Activated CD8-positive, alpha-beta memory T cell treated with anti-CD3 and anti-CD28 coated beads, Interleukin-2, amount 10 ng/mL, durations not matched to agents 7 days and 5 days (primary cell): ENCODE measurements at regions not wholly inside any gene's neighbourhood (a gene's known extent, or its start where the extent isn't known, plus 50 kb on each side); places are given as distances from the start of the nearest gene placed in this dataset.

Experiments
- ATAC-seq: fragments of 150-1000 bp; cut with Tn5 transposase; one replicate; pipeline ENCODE4 v1.10.0; 2021; ENCODE audit warnings: moderate library complexity
- CTCF ChIA-PET: fragments of 350-600 bp; sonication (Branson Sonifier 250); formaldehyde crosslinking; loops from one replicate; lab custom pipeline; 2021; ENCODE audit warnings: antibody characterized with exemption; lab: Charles Lee
- DNase-seq: peaks from one replicate; pipeline ENCODE4 v3.0.0-alpha.2; 2020
- H3K27ac Mint-ChIP-seq: one replicate; pipeline ENCODE4 v1.8.0; 2021; ENCODE audit warnings: mild to moderate bottlenecking, mixed read lengths
- H3K27me3 Mint-ChIP-seq: one replicate; pipeline ENCODE4 v1.8.0; 2021; ENCODE audit warnings: mixed read lengths
- H3K36me3 Mint-ChIP-seq: one replicate; pipeline ENCODE4 v1.8.0; 2021; ENCODE audit warnings: mild to moderate bottlenecking, mixed read lengths
- H3K4me1 Mint-ChIP-seq: one replicate; pipeline ENCODE4 v1.8.0; 2021; ENCODE audit warnings: mixed read lengths
- H3K4me3 Mint-ChIP-seq: one replicate; pipeline ENCODE4 v1.8.0; 2021; ENCODE audit warnings: mild to moderate bottlenecking, moderate library complexity, mixed read lengths
- H3K9me3 Mint-ChIP-seq: one replicate; pipeline ENCODE4 v1.8.0; 2022; ENCODE audit warnings: low read depth, mixed read lengths

GRCh38 chr2:241924069-241924908 lies 54.8 kb downstream of the RTP5 start:
- H3K27me3 Mint-ChIP-seq: no peaks in the 10 kb centered on the region
- H3K4me1 Mint-ChIP-seq: peaks cover 31% of the 10 kb centered on the region
- ATAC-seq: peak; percentile 66
- CTCF ChIA-PET: interaction anchor here (1.3 kb wide), 1 partner anchor 9 kb away, joined by 3 read pairs; no protein-coding TSS in a partner anchor
- peak overlapping the region; percentile 5 for H3K27ac Mint-ChIP-seq
- no peak overlapping the region for H3K4me3 Mint-ChIP-seq
- H3K9me3 Mint-ChIP-seq: no peaks in the 10 kb centered on the region
- H3K36me3 Mint-ChIP-seq: no peaks in the 10 kb centered on the region
- DNase-seq: peak; percentile 53

GRCh38 chr2:241924909-241925250 lies 55.4 kb downstream of the RTP5 start:
- H3K4me1 Mint-ChIP-seq: peaks cover 31% of the 10 kb centered on the region
- no peak overlapping the region for H3K4me3 Mint-ChIP-seq
- H3K27ac Mint-ChIP-seq: no peak overlapping the region
- H3K27me3 Mint-ChIP-seq: no peaks in the 10 kb centered on the region
- CTCF ChIA-PET: no interaction called here
- DNase-seq (no peak), ATAC-seq (no peak)
- H3K9me3 Mint-ChIP-seq: no peaks in the 10 kb centered on the region
- no peaks in the 10 kb centered on the region for H3K36me3 Mint-ChIP-seq

GRCh38 chr2:241925277-241925676 lies 55.7 kb downstream of the RTP5 start:
- DNase-seq: no peak
- no peaks in the 10 kb centered on the region for H3K27me3 Mint-ChIP-seq

GRCh38 chr2:241925821-241926441 lies 56.4 kb downstream of the RTP5 start:
- CTCF ChIA-PET: no interaction called here
- Mint-ChIP-seq H3K4me3 (no peak overlapping the region), H3K9me3 (no peaks in the 10 kb centered on the region), H3K27ac (no peak overlapping the region), H3K27me3 (no peaks in the 10 kb centered on the region), H3K36me3 (no peaks in the 10 kb centered on the region), H3K4me1 (peaks cover 31% of the 10 kb centered on the region)
- DNase-seq (no peak), ATAC-seq (peak; percentile 16)

More at GRCh38 chr2:241925277-241925676, 55.7 kb downstream of the RTP5 start:
- no peak overlapping the region for H3K4me3 Mint-ChIP-seq
- no peak overlapping the region for H3K27ac Mint-ChIP-seq
- H3K9me3 Mint-ChIP-seq: no peaks in the 10 kb centered on the region
- CTCF ChIA-PET: no interaction called here
- H3K4me1 Mint-ChIP-seq: peaks cover 31% of the 10 kb centered on the region
- H3K36me3 Mint-ChIP-seq: no peaks in the 10 kb centered on the region
- no peak for ATAC-seq

GRCh38 chr2:241926541-241927311 lies 57.2 kb downstream of the RTP5 start:
- Mint-ChIP-seq H3K27me3 (no peaks in the 10 kb centered on the region), H3K4me3 (no peak overlapping the region), H3K27ac (no peak overlapping the region), H3K4me1 (peaks cover 31% of the 10 kb centered on the region), H3K9me3 (no peaks in the 10 kb centered on the region), H3K36me3 (no peaks in the 10 kb centered on the region)
- DNase-seq: no peak
- CTCF ChIA-PET: no interaction called here
- ATAC-seq: no peak

- Mint-ChIP-seq H3K36me3 (no peaks in the 10 kb centered on the region), H3K27me3 (no peaks in the 10 kb centered on the region), H3K4me1 (peaks cover 19% of the 10 kb centered on the region), H3K27ac (no peak overlapping the region), H3K9me3 (no peaks in the 10 kb centered on the region), H3K4me3 (no peak overlapping the region)
- DNase-seq: no peak
- CTCF ChIA-PET: interaction anchor here (0.9 kb wide), 1 partner anchor 21 kb away, joined by 4 read pairs; no protein-coding TSS in a partner anchor
- no peak for ATAC-seq
These were observed 60.3 kb downstream of the RTP5 start for GRCh38 chr2:241929551-241930490.

- no peak for ATAC-seq
- H3K36me3 Mint-ChIP-seq: peaks cover 9% of the 10 kb centered on the region
- CTCF ChIA-PET: no interaction called here
- DNase-seq: no peak
- no peaks in the 10 kb centered on the region for H3K27me3 Mint-ChIP-seq
- H3K9me3 Mint-ChIP-seq: peaks cover 5% of the 10 kb centered on the region
- no peak overlapping the region for H3K4me3 Mint-ChIP-seq
- no peak overlapping the region for H3K27ac Mint-ChIP-seq
- peaks cover 17% of the 10 kb centered on the region for H3K4me1 Mint-ChIP-seq
These were observed 61.8 kb downstream of the RTP5 start for GRCh38 chr2:241931084-241931975.

GRCh38 chr2:241931976-241932898 lies 62.7 kb downstream of the RTP5 start:
- CTCF ChIA-PET: interaction anchor here (0.9 to 1.5 kb wide), 2 partner anchors 8 to 19 kb away, joined by 3 to 4 read pairs; no protein-coding TSS in a partner anchor
- ATAC-seq (no peak), DNase-seq (no peak)
- Mint-ChIP-seq H3K36me3 (peaks cover 9% of the 10 kb centered on the region), H3K27me3 (no peaks in the 10 kb centered on the region), H3K4me1 (peaks cover 17% of the 10 kb centered on the region), H3K9me3 (peaks cover 5% of the 10 kb centered on the region), H3K4me3 (no peak overlapping the region), H3K27ac (no peak overlapping the region)

GRCh38 chr2:241932899-241933178 lies 63.3 kb downstream of the RTP5 start:
- Mint-ChIP-seq H3K27ac (peak overlapping the region; percentile 62), H3K4me1 (peaks cover 17% of the 10 kb centered on the region), H3K36me3 (peaks cover 9% of the 10 kb centered on the region), H3K27me3 (no peaks in the 10 kb centered on the region), H3K4me3 (no peak overlapping the region), H3K9me3 (peaks cover 5% of the 10 kb centered on the region)
- ATAC-seq (no peak), DNase-seq (no peak)
- CTCF ChIA-PET: interaction anchor here (0.6 to 1.5 kb wide), 3 partner anchors 9 to 554 kb away, joined by 3 to 4 read pairs (median 3); no protein-coding TSS in a partner anchor

- Mint-ChIP-seq H3K36me3 (peaks cover 9% of the 10 kb centered on the region), H3K27me3 (no peaks in the 10 kb centered on the region), H3K4me1 (peaks cover 17% of the 10 kb centered on the region), H3K9me3 (peaks cover 5% of the 10 kb centered on the region), H3K4me3 (no peak overlapping the region), H3K27ac (peak overlapping the region; percentile 62)
- peak; percentile 51 for ATAC-seq
- CTCF ChIA-PET: interaction anchor here (0.6 to 1.5 kb wide), 3 partner anchors 9 to 555 kb away, joined by 3 to 4 read pairs (median 3); no protein-coding TSS in a partner anchor
- peak; percentile 51 for DNase-seq
These were observed 63.8 kb downstream of the RTP5 start for GRCh38 chr2:241933179-241933911.

GRCh38 chr2:241935314-241935713 lies 65.8 kb downstream of the RTP5 start:
- CTCF ChIA-PET: no interaction called here
- peaks cover 5% of the 10 kb centered on the region for H3K9me3 Mint-ChIP-seq
- DNase-seq: no peak
- no peak overlapping the region for H3K4me3 Mint-ChIP-seq
- H3K27me3 Mint-ChIP-seq: no peaks in the 10 kb centered on the region
- no peak for ATAC-seq
- peaks cover 20% of the 10 kb centered on the region for H3K4me1 Mint-ChIP-seq
- H3K27ac Mint-ChIP-seq: no peak overlapping the region
- peaks cover 9% of the 10 kb centered on the region for H3K36me3 Mint-ChIP-seq
